ENCODE measurements at regions not wholly inside any gene's neighbourhood (a gene's known extent, or its start where the extent isn't known, plus 50 kb on each side); places are given as distances from the start of the nearest gene placed in this dataset.

DNA sequence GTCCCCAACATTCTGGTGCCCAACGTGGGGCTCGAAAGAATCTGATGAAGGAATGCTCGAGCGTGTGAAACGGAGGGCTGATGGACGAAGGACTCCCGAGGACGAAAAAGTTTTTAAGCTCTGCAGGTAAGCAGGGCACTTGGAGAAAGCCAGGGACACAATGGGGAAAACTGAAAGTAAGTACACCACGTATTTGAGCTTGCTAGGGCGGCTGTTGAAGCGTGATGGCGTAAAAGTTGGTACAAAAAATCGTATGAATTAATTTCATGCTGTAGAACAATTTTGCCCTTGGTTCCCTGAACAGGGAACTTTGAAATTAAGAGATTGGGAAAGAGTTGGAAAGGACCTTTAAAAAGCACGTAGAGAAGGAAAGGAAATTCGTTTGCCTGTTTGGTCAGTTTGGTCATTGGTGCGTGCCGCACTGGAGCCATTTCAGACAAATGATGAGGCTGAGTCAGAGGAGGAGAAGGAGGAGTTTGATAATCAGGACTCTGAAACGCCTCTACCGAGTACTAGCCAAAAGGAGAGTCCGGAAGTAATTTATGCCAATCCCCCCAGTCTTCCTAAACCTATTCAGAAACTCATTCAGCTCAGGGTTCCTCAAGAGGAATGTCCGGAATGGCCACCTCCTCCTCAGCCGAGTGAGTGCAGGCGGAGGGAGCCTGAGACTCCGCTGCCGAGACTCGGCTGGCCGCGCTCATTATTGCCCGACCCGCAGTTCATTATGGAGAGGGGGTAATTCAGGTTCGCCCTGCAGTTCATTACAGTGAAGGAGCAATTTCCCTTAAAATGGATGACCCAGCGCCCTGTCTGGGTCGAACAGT, 59.2 kb upstream of the PRSS16 start:
- CTCF ChIA-PET = interaction anchor here (0.8 to 1.6 kb wide), 2 partner anchors 109 to 124 kb away, joined by 3 to 4 read pairs; partner anchors contain the start of gene POM121L2
- no peak for TF ChIP-seq CTCF (IDR thresholded peaks at IDR 0.05)
- no peak for TF ChIP-seq TCF7L2 (IDR thresholded peaks at IDR 0.05; ENCODE audit: low read depth, low read length)
- TF ChIP-seq SIN3A (IDR thresholded peaks at IDR 0.05; ENCODE audit: borderline replicate concordance, insufficient read depth, low read depth, low read length) = no peak
- no peak for TF ChIP-seq REST (IDR thresholded peaks at IDR 0.05; ENCODE audit: insufficient read depth in 1 of 2, low read depth in 2 of 2, low read length in 1 of 2)
- no peak for TF ChIP-seq POLR2AphosphoS5 (IDR thresholded peaks at IDR 0.05; ENCODE audit: low read depth, low read length)
- DNase-seq (ENCODE audit: low read depth, low spot score) (no peak), ATAC-seq (peak; percentile 96)
- no TSS peak for BruUV-seq (replicated peaks)
- no peaks in the 10 kb centered on the region for H3K27me3 ChIP-seq (ENCODE audit: control insufficient read depth, insufficient read depth, low read length)
- in situ Hi-C loops (cut with HindIII; ENCODE audit: low pct_unique_long_range_greater_than_20kb, low sequenced_read_pairs) = no loop called here
- H3K9me3 ChIP-seq (ENCODE audit: control insufficient read depth, insufficient read depth, low read depth, low read length) = no peaks in the 10 kb centered on the region
- peak overlapping the region; percentile 87 for H3K27ac ChIP-seq (ENCODE audit: low read length)
- intact Hi-C loops (cut with micrococcal nuclease; ENCODE audit: unreplicated experiment) = loop anchor here (2.0 to 10.0 kb wide), 2 partner anchors 331 to 417 kb away; no protein-coding TSS in a partner anchor
- H3K4me1 ChIP-seq (ENCODE audit: control insufficient read depth, insufficient read depth, low read length) = peaks cover 3% of the 10 kb centered on the region; the same call in 1 of the 2 replicates
- POLR2A ChIA-PET = interaction anchor here (0.6 kb wide), 2 partner anchors 54 to 487 kb away, joined by 3 to 6 read pairs; no protein-coding TSS in a partner anchor
- H3K36me3 ChIP-seq (ENCODE audit: control insufficient read depth, insufficient read depth, low read length) = no peaks in the 10 kb centered on the region
- H3K4me3 ChIP-seq (ENCODE audit: low read depth in 2 of 2, low read length in 2 of 2) = peak overlapping the region; percentile 81 to 91

DNA sequence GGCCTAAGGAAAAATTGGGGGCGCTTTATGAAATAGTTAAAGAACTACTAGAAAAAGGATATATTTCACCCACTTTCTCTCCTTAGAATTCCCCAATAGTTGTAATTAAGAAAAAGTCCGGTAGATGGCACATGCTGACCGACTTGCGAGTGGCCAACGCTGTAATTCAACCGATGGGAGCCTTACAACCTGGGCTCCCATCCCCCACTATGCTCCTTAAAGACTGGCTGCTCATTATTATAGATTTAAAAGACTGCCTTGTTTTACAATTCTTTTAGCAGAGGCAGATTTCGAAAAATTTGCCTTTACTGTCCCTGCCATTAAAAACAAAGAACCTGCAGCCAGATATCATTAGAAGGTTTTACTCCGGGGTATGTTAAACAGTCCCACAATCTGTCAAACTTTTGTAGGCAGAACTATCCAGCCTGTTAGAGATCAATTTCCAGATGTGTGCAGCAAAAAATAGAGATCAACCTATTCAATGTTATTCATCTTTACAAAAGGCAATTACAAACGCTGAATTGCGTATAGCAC, 58.5 kb upstream of the PRSS16 start:
- Histone ChIP-seq H3K4me1 (ENCODE audit: control insufficient read depth, insufficient read depth, low read length) (peaks cover 3% of the 10 kb centered on the region; the same call in 1 of the 2 replicates), H3K4me3 (ENCODE audit: low read depth in 2 of 2, low read length in 2 of 2) (peak overlapping the region; percentile 81 to 91), H3K36me3 (ENCODE audit: control insufficient read depth, insufficient read depth, low read length) (no peaks in the 10 kb centered on the region), H3K27me3 (ENCODE audit: control insufficient read depth, insufficient read depth, low read length) (no peaks in the 10 kb centered on the region), H3K9me3 (ENCODE audit: control insufficient read depth, insufficient read depth, low read depth, low read length) (no peaks in the 10 kb centered on the region), H3K27ac (ENCODE audit: low read length) (peak overlapping the region; percentile 87)
- ChIA-PET CTCF (interaction anchor here (0.8 kb wide), 1 partner anchor 109 kb away, joined by 3 read pairs; no protein-coding TSS in a partner anchor), POLR2A (no interaction called here)
- intact Hi-C loops (cut with micrococcal nuclease; ENCODE audit: unreplicated experiment) = loop anchor here (2.0 to 10.0 kb wide), 2 partner anchors 330 to 416 kb away; no protein-coding TSS in a partner anchor
- DNase-seq (ENCODE audit: low read depth, low spot score) (no peak), ATAC-seq (peak; percentile 93)
- in situ Hi-C loops (cut with HindIII; ENCODE audit: low pct_unique_long_range_greater_than_20kb, low sequenced_read_pairs) = no loop called here
- TF ChIP-seq CTCF (IDR thresholded peaks at IDR 0.05) (peak; percentile 90), SIN3A (IDR thresholded peaks at IDR 0.05; ENCODE audit: borderline replicate concordance, insufficient read depth, low read depth, low read length) (no peak)
- no TSS peak for BruUV-seq (replicated peaks)

Measured in Panc1 (cell line).